Neural cell (in vitro differentiated cells): ENCODE measurements at regions not wholly inside any gene's neighbourhood (a gene's known extent, or its start where the extent isn't known, plus 50 kb on each side); places are given as distances from the start of the nearest gene placed in this dataset.

Source experiments
- EZH2 ChIP-seq: fragments of 200-600, 300-800 bp; shearing (Covaris generic), sonication (generic); IDR thresholded peaks from 2 replicates; pipeline ENCODE4 v1.6.1; 2014; ENCODE audit warnings: antibody characterized with exemption, low read length, borderline replicate concordance, mild to moderate bottlenecking; ENCODE audit not compliant: insufficient read depth, poor library complexity, severe bottlenecking
- SMC3 ChIP-seq: fragments of 450-650 bp; conservative IDR thresholded peaks from 2 replicates; pipeline ENCODE4 v1.6.1; 2014; ENCODE audit warnings: antibody characterized with exemption, mild to moderate bottlenecking, moderate library complexity; ENCODE audit not compliant: poor library complexity
- TAF1 ChIP-seq: IDR thresholded peaks from 2 replicates; pipeline ENCODE4 v1.6.1; 2012; ENCODE audit warnings: low read depth
- TF ChIP-seq, protein P1 (sequence below): fragments of 450-650 bp; IDR thresholded peaks from 2 replicates; pipeline ENCODE4 v1.5.1; 2014; ENCODE audit warnings: antibody characterized with exemption, mild to moderate bottlenecking, moderate library complexity; ENCODE audit not compliant: poor library complexity, severe bottlenecking

GRCh38 chr2:12543076-12543977 is 173.4 kb upstream of the TRIB2 start:
- TF ChIP-seq, protein P1, sequence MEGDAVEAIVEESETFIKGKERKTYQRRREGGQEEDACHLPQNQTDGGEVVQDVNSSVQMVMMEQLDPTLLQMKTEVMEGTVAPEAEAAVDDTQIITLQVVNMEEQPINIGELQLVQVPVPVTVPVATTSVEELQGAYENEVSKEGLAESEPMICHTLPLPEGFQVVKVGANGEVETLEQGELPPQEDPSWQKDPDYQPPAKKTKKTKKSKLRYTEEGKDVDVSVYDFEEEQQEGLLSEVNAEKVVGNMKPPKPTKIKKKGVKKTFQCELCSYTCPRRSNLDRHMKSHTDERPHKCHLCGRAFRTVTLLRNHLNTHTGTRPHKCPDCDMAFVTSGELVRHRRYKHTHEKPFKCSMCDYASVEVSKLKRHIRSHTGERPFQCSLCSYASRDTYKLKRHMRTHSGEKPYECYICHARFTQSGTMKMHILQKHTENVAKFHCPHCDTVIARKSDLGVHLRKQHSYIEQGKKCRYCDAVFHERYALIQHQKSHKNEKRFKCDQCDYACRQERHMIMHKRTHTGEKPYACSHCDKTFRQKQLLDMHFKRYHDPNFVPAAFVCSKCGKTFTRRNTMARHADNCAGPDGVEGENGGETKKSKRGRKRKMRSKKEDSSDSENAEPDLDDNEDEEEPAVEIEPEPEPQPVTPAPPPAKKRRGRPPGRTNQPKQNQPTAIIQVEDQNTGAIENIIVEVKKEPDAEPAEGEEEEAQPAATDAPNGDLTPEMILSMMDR = no peak
- TF ChIP-seq EZH2 (no peak), SMC3 (no peak), TAF1 (no peak)
